LNCAP (cell line): ENCODE measurements at regions not wholly inside any gene's neighbourhood (a gene's known extent, or its start where the extent isn't known, plus 50 kb on each side); places are given as distances from the start of the nearest gene placed in this dataset.

Experiments
- CTCF ChIP-seq: fragments of 450-650 bp; IDR thresholded peaks from 2 replicates; pipeline ENCODE4 v1.5.1; 2017; ENCODE audit warnings: mild to moderate bottlenecking

- TF ChIP-seq CTCF: no peak
Measured at GRCh38 chr13:74243637-74244526, 109.7 kb upstream of the KLF12 start.

- TF ChIP-seq CTCF: no peak
Measured at GRCh38 chr13:74230984-74231501, 96.8 kb upstream of the KLF12 start.

GRCh38 chr13:74229242-74229641, 95.0 kb upstream of the KLF12 start:
- TF ChIP-seq CTCF: no peak

- no peak for TF ChIP-seq CTCF
Measured at GRCh38 chr13:74227476-74228158, 93.4 kb upstream of the KLF12 start.

GRCh38 chr13:74226791-74227475, 92.7 kb upstream of the KLF12 start:
- no peak for TF ChIP-seq CTCF

GRCh38 chr13:74221752-74222151, 87.5 kb upstream of the KLF12 start:
- no peak for TF ChIP-seq CTCF

GRCh38 chr13:74219566-74219965, 85.4 kb upstream of the KLF12 start:
- TF ChIP-seq CTCF: no peak
